ENCODE measurements at regions not wholly inside any gene's neighbourhood (a gene's known extent, or its start where the extent isn't known, plus 50 kb on each side); places are given as distances from the start of the nearest gene placed in this dataset.

DNA sequence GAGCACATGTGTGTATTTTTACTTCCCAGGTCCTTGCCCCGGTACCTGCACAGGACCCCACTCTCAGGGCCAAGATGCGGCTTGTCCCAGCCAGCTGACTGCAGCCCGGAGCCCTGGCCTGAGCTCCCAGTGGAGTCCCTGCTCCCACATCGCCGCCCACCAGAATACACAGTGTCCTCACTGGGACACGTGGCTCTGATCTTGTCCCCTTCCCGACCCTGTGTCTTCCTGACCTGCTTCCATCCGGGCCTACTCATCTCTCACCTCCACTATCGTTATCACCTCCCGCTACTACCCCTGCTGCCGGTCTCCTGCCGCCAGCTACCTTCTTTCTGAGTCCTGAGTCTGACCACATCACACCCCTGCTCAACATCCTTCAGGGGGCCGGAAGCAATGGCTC lies 146.3 kb upstream of the CHST15 start:
- ATAC-seq (no peak), DNase-seq (no peak)
- H3K36me3 Mint-ChIP-seq (ENCODE audit: low read depth): no peaks in the 10 kb centered on the region
- ChIA-PET CTCF (no interaction called here), POLR2A (no interaction called here)
- peaks cover 3% of the 10 kb centered on the region for H3K27me3 Mint-ChIP-seq (ENCODE audit: low read depth)
- no peak overlapping the region for H3K27ac Mint-ChIP-seq
- no peaks in the 10 kb centered on the region for H3K9me3 Mint-ChIP-seq (ENCODE audit: insufficient read depth)
- no peaks in the 10 kb centered on the region for H3K4me1 Mint-ChIP-seq (ENCODE audit: low read depth)
- no peak overlapping the region for H3K4me3 Mint-ChIP-seq

DNA sequence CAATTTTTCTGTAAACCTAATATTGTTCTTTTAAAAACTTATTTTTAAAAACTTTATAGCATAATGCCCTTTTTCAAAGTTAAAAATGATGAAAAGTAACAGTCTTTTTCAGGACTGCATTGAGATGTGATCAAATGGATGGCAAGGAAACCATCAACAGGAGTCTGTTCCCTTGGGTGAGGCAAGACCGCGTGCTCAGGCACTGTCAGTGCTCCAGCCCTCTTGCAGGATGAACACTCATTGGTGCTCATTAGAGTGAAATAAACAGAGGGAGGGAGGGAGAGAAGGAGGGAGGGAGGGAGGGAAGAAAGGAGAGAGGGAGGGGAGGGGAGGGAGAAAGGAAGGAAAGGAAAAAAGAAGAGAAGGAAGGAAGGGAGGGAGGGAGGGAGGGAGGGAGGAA lies 145.7 kb upstream of the CHST15 start:
- ATAC-seq (no peak), DNase-seq (no peak)
- Mint-ChIP-seq H3K4me3 (no peak overlapping the region), H3K27me3 (ENCODE audit: low read depth) (peaks cover 3% of the 10 kb centered on the region), H3K9me3 (ENCODE audit: insufficient read depth) (no peaks in the 10 kb centered on the region), H3K27ac (no peak overlapping the region), H3K4me1 (ENCODE audit: low read depth) (no peaks in the 10 kb centered on the region), H3K36me3 (ENCODE audit: low read depth) (no peaks in the 10 kb centered on the region)
- POLR2A ChIA-PET: no interaction called here
- CTCF ChIA-PET: interaction anchor here (1.0 kb wide), 1 partner anchor 164 kb away, joined by 3 read pairs; no protein-coding TSS in a partner anchor

DNA sequence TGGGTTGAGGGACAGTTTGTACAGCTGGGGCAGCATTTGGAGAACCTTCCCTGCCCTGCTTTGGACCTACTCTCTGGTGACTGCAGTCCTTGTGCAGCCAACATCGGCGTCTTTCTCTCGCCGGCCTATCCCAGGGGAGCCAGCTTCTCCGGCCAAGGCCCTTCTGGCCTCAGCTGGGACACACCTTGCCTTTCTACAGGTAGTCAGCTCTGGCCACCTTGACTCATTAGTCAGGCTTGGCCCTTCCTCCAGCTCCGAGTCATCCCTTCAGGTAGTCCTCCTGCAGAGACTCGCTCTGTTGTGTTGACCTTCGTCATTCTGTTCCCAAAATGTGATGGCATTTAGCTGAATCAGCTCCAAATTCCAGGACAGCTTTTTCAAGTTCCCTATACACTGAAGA lies 145.0 kb upstream of the CHST15 start:
- CTCF ChIA-PET: interaction anchor here (1.0 kb wide), 1 partner anchor 165 kb away, joined by 3 read pairs; no protein-coding TSS in a partner anchor
- ATAC-seq: no peak

DNA sequence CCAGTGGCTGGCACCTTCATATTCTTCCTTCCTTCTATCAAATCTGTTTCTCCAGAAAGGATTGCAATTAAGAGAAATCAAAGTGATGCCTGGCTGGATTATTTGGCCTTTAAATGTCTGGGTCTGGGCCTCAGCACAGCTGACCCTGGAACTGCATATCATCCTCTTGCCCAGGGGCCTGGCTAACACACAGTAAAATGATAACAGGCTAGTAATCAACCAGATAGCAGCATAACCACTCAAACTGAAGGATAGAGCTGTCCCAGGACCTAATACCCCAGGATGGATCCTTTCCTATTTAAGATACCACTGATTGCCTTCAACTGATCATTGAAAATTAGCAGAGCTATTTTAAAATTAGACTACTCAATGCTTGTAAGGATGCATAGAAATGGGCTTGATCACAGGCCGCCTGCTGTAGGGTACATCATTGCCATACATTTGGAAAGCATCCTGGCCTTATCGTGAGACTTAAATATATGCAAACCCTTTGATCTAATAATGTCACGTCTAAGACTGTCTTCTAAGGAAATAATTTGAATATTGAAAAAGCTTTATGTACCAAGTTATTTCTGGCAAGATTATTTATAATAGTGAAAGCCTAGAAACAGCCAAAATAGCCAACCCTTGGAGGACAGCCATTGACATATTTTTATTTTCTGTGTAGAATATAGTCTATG lies 144.0 kb upstream of the CHST15 start:
- Mint-ChIP-seq H3K4me1 (ENCODE audit: low read depth) (no peaks in the 10 kb centered on the region), H3K4me3 (no peak overlapping the region), H3K9me3 (ENCODE audit: insufficient read depth) (no peaks in the 10 kb centered on the region), H3K27ac (no peak overlapping the region), H3K36me3 (ENCODE audit: low read depth) (no peaks in the 10 kb centered on the region), H3K27me3 (ENCODE audit: low read depth) (peaks cover 3% of the 10 kb centered on the region)
- DNase-seq: no peak
- POLR2A ChIA-PET: no interaction called here
- CTCF ChIA-PET: interaction anchor here (1.3 kb wide), 1 partner anchor 243 kb away, joined by 3 read pairs; no protein-coding TSS in a partner anchor
- ATAC-seq: no peak

More for the DNA sequence above, 145.0 kb upstream of the CHST15 start:
- POLR2A ChIA-PET: no interaction called here
- H3K4me3 Mint-ChIP-seq: no peak overlapping the region
- H3K27me3 Mint-ChIP-seq (ENCODE audit: low read depth): peaks cover 3% of the 10 kb centered on the region
- DNase-seq: no peak
- H3K4me1 Mint-ChIP-seq (ENCODE audit: low read depth): no peaks in the 10 kb centered on the region
- H3K36me3 Mint-ChIP-seq (ENCODE audit: low read depth): no peaks in the 10 kb centered on the region
- H3K9me3 Mint-ChIP-seq (ENCODE audit: insufficient read depth): no peaks in the 10 kb centered on the region
- no peak overlapping the region for H3K27ac Mint-ChIP-seq

DNA sequence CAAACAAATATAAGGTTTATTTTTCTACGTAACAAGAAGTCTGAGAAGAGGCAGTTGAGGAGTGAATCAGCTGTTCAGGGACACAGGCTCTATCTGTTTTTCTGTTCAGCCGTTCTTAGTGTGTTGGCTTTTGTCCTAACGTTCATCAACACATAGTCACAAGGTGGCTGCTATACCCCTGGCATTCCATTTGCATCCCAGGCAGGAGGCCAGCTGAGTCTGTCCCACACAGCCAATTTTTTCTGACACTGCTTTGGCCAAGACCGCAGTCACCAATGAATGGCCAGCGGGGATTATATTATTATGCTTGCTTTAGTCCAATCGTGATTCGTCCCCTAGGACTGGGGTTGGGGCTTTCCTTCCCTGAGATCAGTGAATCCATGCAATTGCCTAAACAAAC lies 143.4 kb upstream of the CHST15 start:
- Mint-ChIP-seq H3K9me3 (ENCODE audit: insufficient read depth) (no peaks in the 10 kb centered on the region), H3K27ac (no peak overlapping the region), H3K27me3 (ENCODE audit: low read depth) (peaks cover 3% of the 10 kb centered on the region), H3K4me1 (ENCODE audit: low read depth) (no peaks in the 10 kb centered on the region), H3K4me3 (no peak overlapping the region), H3K36me3 (ENCODE audit: low read depth) (no peaks in the 10 kb centered on the region)
- ChIA-PET POLR2A (no interaction called here), CTCF (interaction anchor here (1.3 kb wide), 1 partner anchor 242 kb away, joined by 3 read pairs; no protein-coding TSS in a partner anchor)
- DNase-seq (no peak), ATAC-seq (no peak)

DNA sequence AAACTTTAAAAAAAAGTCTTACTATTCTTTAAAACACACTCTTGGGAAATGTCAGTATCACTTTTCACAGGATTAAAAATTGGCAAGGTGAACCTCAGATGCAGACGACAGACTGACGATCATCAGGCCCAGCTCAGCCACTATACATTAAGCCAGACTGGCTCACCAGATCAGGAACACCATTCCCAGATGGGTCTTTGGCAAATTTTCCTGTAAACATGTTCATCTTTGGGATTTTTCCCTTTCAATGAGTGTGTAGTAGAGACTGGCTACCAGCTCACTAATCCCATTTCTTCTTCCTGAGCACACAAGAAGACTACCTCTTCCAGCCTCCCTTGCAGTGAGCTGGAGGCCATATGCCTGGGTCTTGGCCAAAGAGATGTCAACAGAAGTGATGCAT lies 142.7 kb upstream of the CHST15 start:
- Mint-ChIP-seq H3K4me1 (ENCODE audit: low read depth) (no peaks in the 10 kb centered on the region), H3K27ac (no peak overlapping the region), H3K9me3 (ENCODE audit: insufficient read depth) (no peaks in the 10 kb centered on the region), H3K4me3 (no peak overlapping the region), H3K36me3 (ENCODE audit: low read depth) (peaks cover under 1% of the 10 kb centered on the region), H3K27me3 (ENCODE audit: low read depth) (peaks cover 3% of the 10 kb centered on the region)
- ChIA-PET POLR2A (no interaction called here), CTCF (no interaction called here)
- ATAC-seq (no peak), DNase-seq (no peak)

DNA sequence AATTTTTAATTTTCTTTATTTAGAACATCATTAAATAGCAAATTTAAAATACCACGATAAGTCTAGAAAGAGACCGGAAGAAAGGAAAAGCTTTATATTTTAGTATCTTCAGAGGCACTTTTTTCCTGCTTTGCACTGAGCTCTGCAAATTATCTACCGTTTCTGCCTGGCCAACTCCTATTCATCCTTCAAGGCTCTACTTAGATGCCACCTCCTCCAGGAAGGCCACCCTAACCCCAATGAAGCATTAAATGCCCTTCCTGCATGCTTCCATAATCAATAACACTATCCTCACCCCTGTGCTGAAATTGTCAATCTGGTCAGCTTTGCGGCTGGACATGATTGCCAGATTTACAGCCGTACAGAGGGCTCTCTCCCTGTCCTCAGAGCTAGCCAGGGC lies 141.8 kb upstream of the CHST15 start:
- Mint-ChIP-seq H3K36me3 (ENCODE audit: low read depth) (peaks cover 2% of the 10 kb centered on the region), H3K27me3 (ENCODE audit: low read depth) (peaks cover 3% of the 10 kb centered on the region), H3K4me1 (ENCODE audit: low read depth) (no peaks in the 10 kb centered on the region), H3K4me3 (no peak overlapping the region), H3K27ac (no peak overlapping the region), H3K9me3 (ENCODE audit: insufficient read depth) (no peaks in the 10 kb centered on the region)
- POLR2A ChIA-PET: no interaction called here
- ATAC-seq (no peak), DNase-seq (no peak)
- CTCF ChIA-PET: no interaction called here

DNA sequence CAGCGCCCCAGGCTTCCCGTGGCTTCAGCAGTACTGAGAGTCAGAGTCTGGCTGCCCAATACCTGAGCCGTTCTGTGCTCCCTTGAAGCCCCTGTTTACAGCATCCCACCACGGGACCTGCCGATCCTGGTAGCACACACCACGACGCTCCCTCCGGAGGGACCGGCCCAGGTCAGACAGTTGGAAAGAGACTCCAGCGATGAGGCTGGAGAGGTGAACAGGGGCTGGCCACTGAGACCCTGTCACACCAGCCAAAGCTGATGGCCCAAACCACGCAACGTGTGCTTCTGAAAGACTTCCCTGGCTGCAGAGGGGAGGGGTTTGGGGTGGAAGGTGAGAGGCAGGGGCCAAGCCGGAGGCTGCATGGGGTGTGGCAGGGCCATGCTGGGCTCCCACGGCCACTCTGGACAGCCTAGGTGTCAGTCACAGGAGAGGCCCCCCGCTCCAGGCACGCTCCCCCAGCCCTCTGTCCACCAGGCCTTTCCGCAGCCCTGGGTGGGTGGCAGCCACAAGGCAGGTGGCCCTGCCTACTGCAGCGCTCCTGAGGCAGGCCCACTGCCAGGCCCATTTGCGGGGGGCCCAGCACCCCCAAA lies 140.2 kb upstream of the CHST15 start:
- no peak overlapping the region for H3K27ac Mint-ChIP-seq
- no peak for DNase-seq
- ChIA-PET CTCF (no interaction called here), POLR2A (no interaction called here)
- no peak overlapping the region for H3K4me3 Mint-ChIP-seq
- H3K4me1 Mint-ChIP-seq (ENCODE audit: low read depth): no peaks in the 10 kb centered on the region
- H3K36me3 Mint-ChIP-seq (ENCODE audit: low read depth): peaks cover 13% of the 10 kb centered on the region
- ATAC-seq: no peak
- peaks cover 3% of the 10 kb centered on the region for H3K27me3 Mint-ChIP-seq (ENCODE audit: low read depth)
- H3K9me3 Mint-ChIP-seq (ENCODE audit: insufficient read depth): peaks cover 9% of the 10 kb centered on the region

DNA sequence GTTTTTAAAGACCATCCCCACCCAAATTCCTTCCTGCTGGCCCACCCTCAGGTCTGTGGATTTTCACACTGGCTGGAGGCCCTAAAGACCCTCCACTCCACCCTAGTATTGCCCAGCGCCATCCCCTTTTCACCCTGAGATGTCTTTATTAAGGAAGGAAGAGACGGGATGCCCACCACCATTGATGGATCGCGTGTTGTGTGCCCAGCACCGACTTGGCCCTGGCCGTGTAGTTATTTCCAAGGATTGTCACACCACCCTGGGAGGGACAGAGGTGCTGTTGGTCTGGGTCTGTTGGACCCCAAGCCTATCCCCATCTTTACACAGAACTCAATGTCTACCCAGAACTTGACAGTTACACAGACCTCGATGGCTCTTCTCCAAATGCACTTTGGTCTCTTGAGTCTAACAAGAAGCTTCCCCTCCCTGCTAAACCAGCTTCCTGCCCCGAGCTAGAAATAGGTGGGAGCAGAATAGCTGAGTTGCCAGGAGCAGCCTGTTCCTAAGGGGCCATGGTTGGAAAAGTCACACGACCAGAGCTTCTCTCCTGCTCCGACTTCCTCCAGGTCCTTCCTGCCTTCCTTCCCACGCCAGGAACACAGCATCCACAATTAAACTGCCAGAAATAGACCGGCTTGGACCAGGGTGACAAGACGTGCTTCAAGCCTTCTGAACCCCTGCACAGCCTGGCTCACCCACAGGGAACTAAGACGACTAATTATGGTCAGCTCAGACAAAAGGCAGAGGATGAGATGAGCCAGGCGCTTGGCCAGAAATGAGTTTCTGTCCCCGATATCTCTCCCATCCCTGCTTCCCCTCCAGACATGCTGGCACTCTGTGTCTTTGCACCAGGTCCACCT lies 139.5 kb upstream of the CHST15 start:
- peaks cover 14% of the 10 kb centered on the region for H3K9me3 Mint-ChIP-seq (ENCODE audit: insufficient read depth)
- ChIA-PET POLR2A (interaction anchor here (1.4 kb wide), 1 partner anchor 75 kb away, joined by 4 read pairs; no protein-coding TSS in a partner anchor), CTCF (interaction anchor here (0.8 to 2.0 kb wide), 3 partner anchors 11 to 238 kb away, joined by 4 to 7 read pairs (median 6); no protein-coding TSS in a partner anchor)
- ATAC-seq (no peak), DNase-seq (no peak)
- H3K27ac Mint-ChIP-seq: no peak overlapping the region
- H3K27me3 Mint-ChIP-seq (ENCODE audit: low read depth): peaks cover 2% of the 10 kb centered on the region
- no peak overlapping the region for H3K4me3 Mint-ChIP-seq
- H3K36me3 Mint-ChIP-seq (ENCODE audit: low read depth): peaks cover 15% of the 10 kb centered on the region
- no peaks in the 10 kb centered on the region for H3K4me1 Mint-ChIP-seq (ENCODE audit: low read depth)

DNA sequence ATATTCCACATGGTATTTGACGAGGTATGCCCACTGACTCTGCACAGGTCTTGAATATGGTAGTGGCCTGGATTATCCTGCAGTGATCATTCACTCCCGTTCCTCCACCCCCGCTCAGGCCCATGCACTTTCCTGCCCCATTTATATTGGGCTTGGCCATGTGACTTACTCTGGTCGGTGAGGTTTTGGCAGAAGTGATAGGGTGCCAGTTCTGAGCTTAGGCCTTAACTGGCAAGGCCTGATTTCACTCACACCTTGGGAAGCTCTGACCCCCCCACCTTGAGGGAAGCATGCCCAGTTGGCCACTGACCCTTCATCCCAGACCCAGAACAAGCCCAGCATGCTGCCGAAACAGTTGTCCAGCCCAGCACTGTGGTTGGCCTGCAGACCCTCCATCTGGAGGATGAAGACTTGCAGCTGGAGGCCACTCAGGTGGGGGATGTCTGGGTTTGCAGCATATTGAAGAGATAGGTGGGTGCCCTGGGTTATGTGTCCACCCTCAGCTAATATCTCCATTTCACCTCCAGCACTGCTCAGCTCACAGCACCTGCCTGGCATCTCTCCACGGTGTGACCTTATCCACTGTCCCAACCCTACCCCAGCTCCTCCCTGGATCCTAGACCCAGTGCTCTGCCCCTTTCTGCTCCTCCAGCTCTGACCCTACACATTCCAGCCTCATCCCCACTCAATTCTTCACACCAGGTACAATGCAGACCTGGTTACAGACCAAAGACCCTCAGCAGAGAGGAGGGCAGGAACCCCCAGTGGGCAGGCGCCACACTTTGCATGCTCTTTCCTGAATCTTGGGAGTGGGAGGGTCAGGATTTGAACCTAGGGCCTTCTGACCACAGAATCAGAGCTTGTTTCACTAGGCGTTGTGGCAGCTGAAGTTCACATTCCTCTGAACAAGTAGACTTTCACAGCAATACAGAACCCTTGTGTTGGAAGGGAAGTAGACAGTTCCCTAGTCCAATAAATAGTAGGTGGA lies 138.1 kb upstream of the CHST15 start:
- POLR2A ChIA-PET: interaction anchor here (0.7 to 1.4 kb wide), 3 partner anchors 17 to 241 kb away, joined by 3 to 4 read pairs (median 4); no protein-coding TSS in a partner anchor
- Mint-ChIP-seq H3K27ac (peak overlapping the region; percentile 73), H3K27me3 (ENCODE audit: low read depth) (no peaks in the 10 kb centered on the region), H3K9me3 (ENCODE audit: insufficient read depth) (peaks cover 27% of the 10 kb centered on the region), H3K4me1 (ENCODE audit: low read depth) (no peaks in the 10 kb centered on the region), H3K36me3 (ENCODE audit: low read depth) (peaks cover 24% of the 10 kb centered on the region), H3K4me3 (peak overlapping the region; percentile 22)
- ATAC-seq (peak; percentile 76), DNase-seq (peak; percentile 83)
- CTCF ChIA-PET: interaction anchor here (1.0 to 2.0 kb wide), 6 partner anchors 9 to 237 kb away, joined by 3 to 11 read pairs (median 6); no protein-coding TSS in a partner anchor

DNA sequence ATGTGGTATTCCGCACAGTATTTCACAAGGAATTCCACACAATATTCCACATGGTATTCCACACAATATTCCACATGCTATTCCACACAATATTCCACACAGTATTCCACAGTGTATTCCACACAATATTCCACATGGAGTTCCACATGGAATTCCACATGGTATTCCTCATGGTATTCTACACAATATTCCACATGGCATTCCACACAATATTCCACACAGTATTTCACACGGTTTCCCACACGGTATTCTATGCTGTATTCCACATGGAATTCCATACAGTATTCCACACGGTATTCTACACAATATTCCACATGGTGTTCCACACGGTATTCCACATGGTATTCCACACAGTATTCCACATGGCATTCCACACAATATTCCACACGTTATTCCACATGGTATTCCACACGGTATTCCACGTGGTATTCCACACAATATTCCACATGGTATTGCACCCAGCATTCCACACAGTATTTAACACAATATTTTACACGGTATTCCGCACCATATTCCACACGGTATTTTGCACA lies 137.3 kb upstream of the CHST15 start:
- H3K27me3 Mint-ChIP-seq (ENCODE audit: low read depth): no peaks in the 10 kb centered on the region
- H3K36me3 Mint-ChIP-seq (ENCODE audit: low read depth): peaks cover 24% of the 10 kb centered on the region
- H3K4me1 Mint-ChIP-seq (ENCODE audit: low read depth): no peaks in the 10 kb centered on the region
- peak overlapping the region; percentile 22 for H3K4me3 Mint-ChIP-seq
- DNase-seq: no peak
- ATAC-seq: no peak
- H3K9me3 Mint-ChIP-seq (ENCODE audit: insufficient read depth): peaks cover 30% of the 10 kb centered on the region
- peak overlapping the region; percentile 73 for H3K27ac Mint-ChIP-seq
- POLR2A ChIA-PET: interaction anchor here (0.7 to 1.4 kb wide), 2 partner anchors 16 to 241 kb away, joined by 3 to 4 read pairs; no protein-coding TSS in a partner anchor
- CTCF ChIA-PET: interaction anchor here (1.2 to 2.0 kb wide), 5 partner anchors 8 to 236 kb away, joined by 4 to 11 read pairs (median 6); no protein-coding TSS in a partner anchor

All from activated CD8-positive, alpha-beta T cell treated with anti-CD3 and anti-CD28 coated beads, Interleukin-2, amount 10 ng/mL, durations not matched to agents 7 days and 5 days (primary cell).